ENCODE measurements at regions not wholly inside any gene's neighbourhood (a gene's known extent, or its start where the extent isn't known, plus 50 kb on each side); places are given as distances from the start of the nearest gene placed in this dataset.

DNA sequence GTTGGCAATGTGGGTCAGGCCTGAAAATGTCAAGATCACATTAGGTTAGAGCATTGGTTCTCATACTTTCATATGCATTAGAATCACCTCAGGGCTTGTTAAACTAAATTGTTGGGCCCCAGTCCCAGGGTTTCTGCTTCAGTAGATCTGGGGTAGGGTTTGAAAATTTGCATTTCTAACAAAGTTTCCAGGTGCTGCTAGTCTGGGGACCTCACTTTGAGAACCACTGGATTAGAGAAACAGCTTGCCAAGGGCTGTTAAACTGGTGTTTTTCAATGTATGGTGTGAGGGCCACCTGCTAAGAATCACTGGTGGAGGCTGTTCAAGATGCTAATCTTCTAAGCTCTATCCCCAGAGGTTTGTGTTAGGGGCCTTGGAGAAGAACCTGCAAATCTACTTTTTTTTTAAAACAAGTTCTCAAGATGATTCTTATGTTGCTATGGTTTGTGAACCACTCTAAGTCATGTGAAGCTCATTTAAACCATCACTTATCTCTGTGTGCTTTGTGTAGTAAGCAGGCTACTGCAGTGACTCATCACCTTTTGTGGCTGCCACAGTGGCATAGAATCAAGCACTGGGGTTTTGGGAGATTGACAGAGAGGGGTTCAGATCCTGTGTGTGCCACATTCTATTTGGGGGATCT lies 152.2 kb downstream of the S1PR1 start:
- TF ChIP-seq FOXK2 (IDR thresholded peaks at IDR 0.05) (no peak), SUZ12 (IDR thresholded peaks at IDR 0.05) (no peak), SP1 (IDR thresholded peaks at IDR 0.05) (no peak), ZNF384 (IDR thresholded peaks at IDR 0.05) (no peak), HDGF (IDR thresholded peaks at IDR 0.05; ENCODE audit: borderline replicate concordance) (no peak), FOXM1 (IDR thresholded peaks at IDR 0.05; ENCODE audit: borderline replicate concordance) (no peak), BHLHE40 (IDR thresholded peaks at IDR 0.05; ENCODE audit: borderline replicate concordance) (no peak), LEF1 (IDR thresholded peaks at IDR 0.05; ENCODE audit: borderline replicate concordance) (no peak), ARNT (IDR thresholded peaks at IDR 0.05) (no peak), FOXA1 (IDR thresholded peaks at IDR 0.05) (no peak)
- TF ChIP-seq, protein P1, sequence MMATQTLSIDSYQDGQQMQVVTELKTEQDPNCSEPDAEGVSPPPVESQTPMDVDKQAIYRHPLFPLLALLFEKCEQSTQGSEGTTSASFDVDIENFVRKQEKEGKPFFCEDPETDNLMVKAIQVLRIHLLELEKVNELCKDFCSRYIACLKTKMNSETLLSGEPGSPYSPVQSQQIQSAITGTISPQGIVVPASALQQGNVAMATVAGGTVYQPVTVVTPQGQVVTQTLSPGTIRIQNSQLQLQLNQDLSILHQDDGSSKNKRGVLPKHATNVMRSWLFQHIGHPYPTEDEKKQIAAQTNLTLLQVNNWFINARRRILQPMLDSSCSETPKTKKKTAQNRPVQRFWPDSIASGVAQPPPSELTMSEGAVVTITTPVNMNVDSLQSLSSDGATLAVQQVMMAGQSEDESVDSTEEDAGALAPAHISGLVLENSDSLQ (IDR thresholded peaks at IDR 0.05) = no peak
